Fibroblast of the conjunctiva (primary cell): ENCODE measurements at regions not wholly inside any gene's neighbourhood (a gene's known extent, or its start where the extent isn't known, plus 50 kb on each side); places are given as distances from the start of the nearest gene placed in this dataset.

Experiments used
- DNase-seq: peaks from one replicate; pipeline ENCODE4 v3.0.0-alpha.2; 2010; ENCODE audit warnings: low read depth

DNA sequence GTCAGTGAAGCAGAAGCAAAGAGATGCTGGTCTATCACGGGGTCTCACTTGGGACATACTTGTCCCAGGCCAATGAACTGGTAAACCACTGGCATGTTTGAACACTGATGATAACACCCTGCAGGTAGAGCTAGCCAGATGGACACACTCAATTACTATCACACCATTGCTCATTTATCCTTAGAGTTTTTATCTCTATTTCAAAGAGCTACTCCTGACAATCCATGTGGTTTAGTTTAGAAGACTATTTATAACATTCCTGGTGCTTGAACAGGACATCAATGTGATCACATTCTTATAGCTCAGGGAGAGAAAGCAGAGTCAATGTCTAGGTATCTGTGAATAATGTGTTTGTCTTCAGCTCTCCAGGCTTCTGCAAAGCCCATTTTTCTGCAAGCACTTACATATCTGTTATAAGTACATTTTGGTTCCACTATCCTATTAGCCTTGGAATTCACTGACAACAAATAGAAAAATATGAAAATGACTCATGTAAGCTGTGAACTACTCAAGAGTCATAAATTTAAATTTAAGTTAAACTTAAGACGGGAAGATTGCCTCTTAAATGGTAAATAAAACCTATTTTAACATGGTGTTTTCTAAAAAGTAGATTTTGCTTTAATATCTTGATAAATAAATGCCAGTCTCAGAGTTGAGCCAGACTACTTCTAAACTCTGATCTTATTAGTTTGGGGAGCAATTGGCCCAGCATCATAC, 106.7 kb upstream of the MBL2 start:
- DNase-seq, result no peak

DNA sequence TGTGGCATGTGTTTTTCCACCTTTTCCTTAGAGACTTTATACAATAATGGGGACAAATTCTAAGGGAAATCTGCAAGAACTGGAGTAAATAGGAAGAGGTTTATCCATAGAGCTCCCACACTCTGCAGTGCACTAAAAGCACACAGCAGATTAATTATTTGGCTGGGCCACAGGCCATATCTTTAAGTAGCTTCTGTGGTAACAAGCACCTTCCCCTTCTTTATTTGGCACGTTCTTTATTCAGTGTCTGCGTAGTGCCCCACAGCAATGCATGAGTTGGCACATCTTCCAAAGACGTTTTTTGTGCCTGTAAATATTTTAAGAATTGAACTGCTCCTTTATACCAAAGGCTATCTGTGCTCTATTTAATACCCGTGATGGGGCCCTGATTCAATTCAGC, 104.9 kb upstream of the MBL2 start:
- no peak for DNase-seq

DNA sequence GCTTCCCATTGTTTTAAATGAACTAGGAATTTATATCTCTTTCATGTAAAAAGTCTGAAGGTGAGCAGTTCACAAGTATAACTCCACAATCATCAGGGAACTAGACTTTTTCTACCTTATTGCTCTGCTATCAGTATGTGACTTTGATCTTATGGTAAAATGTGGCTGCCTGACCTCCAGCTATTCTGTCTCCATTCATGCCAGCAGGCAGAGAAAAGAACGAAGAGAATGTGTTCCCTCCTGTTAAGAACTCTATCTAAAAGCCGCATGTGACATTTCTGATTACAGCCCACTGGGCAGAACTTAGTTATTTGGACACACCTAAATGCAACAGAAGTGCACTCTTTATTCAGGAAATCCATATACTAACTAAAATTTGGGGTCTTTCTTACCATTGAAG, 102.8 kb upstream of the MBL2 start:
- no peak for DNase-seq

DNA sequence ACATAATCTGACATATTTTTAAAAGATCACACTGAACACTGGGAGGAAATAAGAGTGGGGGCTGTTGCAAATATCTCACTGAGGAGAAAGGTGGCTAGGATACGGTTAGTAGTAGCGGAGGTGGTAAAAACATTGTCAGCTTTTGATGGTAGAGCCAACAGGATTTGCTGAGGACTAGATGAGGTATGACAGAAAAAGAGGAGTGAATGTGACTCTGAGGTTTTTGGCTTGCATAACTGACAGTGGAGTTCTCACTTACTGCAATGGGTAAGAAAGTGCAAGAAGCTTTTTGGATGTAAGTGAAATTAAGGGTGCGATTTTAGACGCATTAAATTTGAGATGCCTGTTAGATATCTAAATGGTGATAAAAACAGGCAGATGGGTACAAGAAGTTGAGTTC, 102.0 kb upstream of the MBL2 start:
- DNase-seq, result no peak

DNA sequence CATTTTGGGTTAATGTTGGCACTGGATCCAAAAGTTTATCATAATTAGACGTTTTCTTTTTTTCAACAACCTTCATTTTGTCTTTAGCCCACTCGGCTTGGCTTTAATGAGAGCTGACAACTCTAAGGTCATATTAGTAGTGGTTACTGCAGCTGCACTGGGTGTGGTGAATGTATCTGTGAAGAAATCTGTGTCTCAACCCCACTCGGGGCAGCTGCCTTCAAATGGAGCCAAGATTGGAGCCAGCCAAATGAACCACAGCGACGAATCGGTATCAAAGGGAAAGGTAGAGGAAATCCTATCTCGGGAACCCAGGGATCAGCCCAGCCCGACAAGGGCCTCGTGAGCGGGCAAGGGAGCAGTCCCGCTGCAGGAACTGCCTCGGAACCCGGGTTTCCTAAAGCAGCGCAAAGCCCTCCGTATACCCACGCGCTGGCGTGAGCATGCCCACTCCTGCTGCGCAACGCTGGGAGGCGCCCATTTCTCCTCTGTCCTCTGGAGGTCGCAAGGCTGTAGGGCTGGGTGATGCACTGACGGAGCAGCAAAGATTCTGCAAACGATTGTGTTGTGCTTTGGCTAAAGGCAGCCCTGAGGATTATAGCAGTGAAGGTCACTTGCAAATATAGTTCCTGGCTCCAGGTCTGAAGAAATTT, 98.7 kb upstream of the MBL2 start:
- no peak for DNase-seq

DNA sequence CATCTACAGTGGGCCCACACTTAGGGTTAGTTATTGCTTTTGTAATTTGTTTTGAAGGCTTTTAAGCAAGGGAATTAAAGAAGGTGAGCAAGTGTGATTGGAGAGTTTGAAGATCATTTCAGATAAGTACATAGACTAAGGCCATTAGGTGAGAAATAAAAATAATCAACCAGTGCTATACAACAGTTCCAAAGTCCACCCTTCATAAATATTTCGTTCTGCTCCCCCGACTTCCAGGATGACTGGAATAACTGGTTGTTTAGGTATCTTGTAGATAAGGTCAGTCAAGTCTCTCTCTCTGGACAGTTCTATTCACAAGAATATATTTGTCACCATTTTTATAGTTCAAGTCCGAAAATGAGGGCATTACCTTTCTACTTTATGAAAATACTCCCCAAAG, 98.0 kb upstream of the MBL2 start:
- no peak for DNase-seq

DNA sequence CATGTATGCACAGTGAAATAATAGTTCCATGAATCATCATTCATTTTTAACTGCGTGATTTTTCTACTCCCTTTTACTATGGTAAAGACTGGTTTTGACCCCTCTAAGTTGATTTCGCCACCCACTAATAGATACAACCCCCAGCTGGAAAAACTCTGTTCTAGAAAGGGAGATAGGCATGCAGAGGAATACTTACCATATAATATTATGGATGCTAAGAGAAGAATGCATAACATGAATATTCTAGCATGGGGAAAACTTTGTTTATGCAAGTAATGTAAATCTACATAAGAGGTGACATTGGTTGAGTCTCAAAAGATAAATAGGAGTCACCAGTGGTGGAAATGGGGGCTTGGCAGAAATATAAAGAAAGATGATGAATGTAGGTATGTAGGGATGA, 97.3 kb upstream of the MBL2 start:
- DNase-seq, result no peak

DNA sequence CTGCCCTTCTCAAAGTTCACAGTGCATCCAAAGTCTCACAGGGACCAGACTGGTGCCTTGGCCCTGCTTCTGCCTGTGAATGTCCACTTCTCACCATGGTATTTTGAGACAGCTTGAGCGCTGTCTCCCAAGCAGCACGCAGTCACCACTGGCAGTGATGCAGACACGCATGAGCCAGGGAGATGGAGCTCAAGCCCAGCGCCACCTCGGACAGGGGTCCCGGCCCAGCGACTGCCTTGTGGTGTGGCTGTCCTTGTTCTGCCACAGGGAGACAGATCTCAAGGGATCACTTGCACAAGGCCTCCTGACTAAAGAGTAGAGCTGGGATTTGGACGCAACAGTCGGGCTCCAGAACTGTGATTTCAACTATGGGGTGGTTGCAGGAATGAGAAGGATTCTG, 92.6 kb upstream of the MBL2 start:
- no peak for DNase-seq

DNA sequence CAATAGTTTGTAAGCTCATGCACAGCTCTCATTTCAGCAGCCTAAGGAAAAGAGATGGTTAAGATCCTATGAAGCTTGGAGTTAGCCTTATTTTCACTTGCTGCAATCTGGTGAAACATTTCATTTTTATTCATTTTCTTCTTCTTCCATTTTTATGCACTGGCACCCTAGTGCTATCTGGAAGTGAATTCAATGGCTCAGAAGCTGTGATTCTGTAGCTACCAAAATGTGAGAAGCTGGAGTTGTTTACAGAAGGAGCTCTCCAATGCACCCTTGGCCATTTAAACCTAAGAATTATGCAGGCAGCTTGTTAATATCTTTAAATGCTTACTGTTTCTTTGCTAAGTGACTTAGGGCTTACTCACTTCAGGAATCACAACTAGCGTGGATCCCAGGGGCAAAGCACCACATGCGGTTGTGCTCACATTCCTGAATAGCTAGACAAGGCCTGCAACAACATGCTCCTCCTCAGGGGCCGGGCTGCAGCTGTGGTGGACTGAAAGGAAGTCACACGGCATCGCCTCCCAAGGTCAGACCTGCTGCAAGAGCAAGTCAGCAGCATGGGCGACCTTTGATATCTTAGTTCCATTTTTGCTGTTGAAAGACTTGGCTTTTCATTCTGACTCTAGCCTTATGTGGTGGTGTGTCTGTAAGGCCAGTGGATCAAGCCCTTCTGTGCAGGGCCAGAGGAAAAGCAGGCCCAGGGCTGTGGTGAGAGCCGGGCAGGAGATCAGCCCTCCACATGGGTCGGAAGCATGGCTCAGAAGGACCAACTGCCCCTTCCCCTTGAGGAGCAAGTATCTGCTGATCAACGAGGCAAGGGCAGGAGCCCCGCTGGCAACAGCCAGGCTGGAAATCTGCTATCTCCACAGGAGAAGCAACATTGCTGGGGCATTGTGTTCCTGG, 91.9 kb upstream of the MBL2 start:
- DNase-seq, result peak; percentile 42

DNA sequence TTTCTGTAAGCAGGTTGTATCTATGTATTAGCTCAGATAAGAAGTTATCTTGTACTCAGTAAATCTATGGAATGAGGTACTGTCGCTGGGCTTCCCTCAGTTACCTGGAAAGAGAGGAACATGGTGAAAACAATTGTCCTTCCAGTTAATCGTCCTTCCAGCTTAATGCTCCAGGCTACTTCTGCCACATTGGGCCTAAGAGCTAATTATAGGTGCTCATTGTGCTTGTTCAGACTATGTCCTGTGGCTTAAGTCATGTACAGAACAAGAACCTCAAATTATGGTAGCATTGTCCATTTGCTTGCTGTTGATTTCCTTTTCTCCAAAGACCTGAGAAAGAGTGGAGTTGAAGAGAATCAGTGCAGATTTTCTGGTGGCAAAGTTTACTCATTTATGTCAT, 86.1 kb upstream of the MBL2 start:
- DNase-seq, result no peak

DNA sequence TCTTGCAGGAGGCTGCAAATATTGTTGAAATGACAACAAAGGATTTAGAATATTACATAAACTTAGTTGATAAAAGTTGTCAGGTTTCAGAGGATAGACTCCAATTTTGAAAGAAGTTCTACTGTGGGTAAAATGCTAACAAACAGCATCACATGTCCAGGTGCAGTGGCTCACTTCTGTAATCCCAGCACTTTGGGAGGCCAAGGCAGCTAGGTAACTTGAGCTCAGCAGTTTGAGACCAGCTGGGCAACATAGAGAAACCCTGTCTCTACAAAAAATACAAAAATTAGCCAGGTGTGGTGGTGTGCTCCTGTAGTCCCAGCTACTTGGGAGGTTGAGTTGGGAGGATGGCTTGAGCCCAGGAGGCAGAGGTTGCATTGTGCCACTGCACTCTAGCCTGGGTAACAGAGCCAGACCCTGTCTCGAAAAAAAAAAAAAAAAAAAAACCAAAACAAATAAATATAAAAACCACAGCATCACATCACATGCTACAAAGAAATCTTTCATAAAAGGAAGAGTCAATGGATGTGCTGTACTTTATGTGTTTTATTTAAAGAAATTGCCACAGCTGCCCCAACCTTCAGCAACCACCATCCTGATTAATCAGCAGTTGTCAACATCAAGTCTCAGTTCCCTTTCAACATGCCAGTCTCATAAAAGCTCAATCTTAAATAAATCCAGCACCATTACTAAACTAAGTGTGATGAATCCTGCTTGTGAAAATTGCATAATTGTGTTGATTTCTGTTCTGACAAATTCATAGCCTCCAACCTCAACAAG, 83.2 kb upstream of the MBL2 start:
- DNase-seq, result no peak

DNA sequence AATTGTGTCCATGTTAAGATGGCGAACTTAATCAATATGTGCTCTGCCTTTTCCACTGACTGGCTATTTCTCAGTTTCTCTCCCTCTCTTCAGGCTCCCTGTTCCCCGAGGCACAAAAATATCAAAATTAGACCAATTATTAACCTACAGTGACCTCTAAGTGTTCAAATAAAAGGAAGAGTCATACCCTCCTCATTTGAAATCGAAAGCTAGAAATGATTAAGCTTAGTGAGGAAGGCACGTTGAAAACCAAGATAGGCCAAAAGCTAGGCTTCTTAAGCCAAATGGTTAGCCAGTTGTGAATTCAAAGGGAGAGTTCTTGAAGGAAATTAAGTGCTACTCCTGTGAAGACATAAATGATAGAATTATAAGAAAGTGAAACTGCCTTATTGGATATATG, 81.1 kb upstream of the MBL2 start:
- no peak for DNase-seq

DNA sequence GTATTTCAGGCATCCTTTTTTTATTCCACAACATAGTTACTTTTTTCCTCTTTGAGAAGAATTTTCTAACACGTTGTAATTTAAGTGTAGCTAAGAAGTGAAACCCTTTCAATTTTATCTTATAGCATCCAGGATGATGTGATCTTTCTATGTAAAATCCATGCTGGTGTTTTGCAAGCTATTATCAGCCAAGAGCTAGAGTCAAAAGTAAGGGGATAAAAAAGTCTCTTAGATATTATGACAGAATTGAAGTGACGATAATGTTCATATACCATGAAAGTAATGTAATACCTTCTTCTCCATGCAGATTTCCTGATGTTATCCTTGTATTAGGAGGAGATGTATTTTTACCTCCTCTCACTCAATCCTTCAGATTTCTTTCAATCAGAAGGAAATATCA, 64.2 kb upstream of the MBL2 start:
- no peak for DNase-seq
